Activated CD8-positive, alpha-beta T cell treated with anti-CD3 and anti-CD28 coated beads for 36 hours (primary cell): ENCODE measurements at regions not wholly inside any gene's neighbourhood (a gene's known extent, or its start where the extent isn't known, plus 50 kb on each side); places are given as distances from the start of the nearest gene placed in this dataset.

Source experiments
- ATAC-seq: fragments of 200-7000 bp; cut with Tn5 transposase; one replicate; pipeline ENCODE4 v1.10.0; 2021; ENCODE audit warnings: mild to moderate bottlenecking, moderate library complexity
- CTCF ChIA-PET: fragments of 350-600 bp; sonication (Branson Sonifier 250); formaldehyde crosslinking; loops from one replicate; lab custom pipeline; 2021; ENCODE audit warnings: antibody characterized with exemption; lab: Charles Lee
- POLR2A ChIA-PET: fragments of 350-600 bp; sonication (Branson Sonifier 250); formaldehyde crosslinking; loops from one replicate; lab custom pipeline; 2021; ENCODE audit warnings: antibody characterized with exemption; lab: Charles Lee
- DNase-seq: peaks from one replicate; pipeline ENCODE4 v3.0.0-alpha.2; 2020
- H3K27ac Mint-ChIP-seq: one replicate; pipeline ENCODE4 v1.8.0; 2021; ENCODE audit warnings: mild to moderate bottlenecking, mixed read lengths
- H3K27me3 Mint-ChIP-seq: one replicate; pipeline ENCODE4 v1.8.0; 2021; ENCODE audit warnings: mixed read lengths
- H3K36me3 Mint-ChIP-seq: one replicate; pipeline ENCODE4 v1.8.0; 2021; ENCODE audit warnings: low read depth, mixed read lengths
- H3K4me1 Mint-ChIP-seq: one replicate; pipeline ENCODE4 v1.8.0; 2021; ENCODE audit warnings: low read depth, mixed read lengths
- H3K4me3 Mint-ChIP-seq: one replicate; pipeline ENCODE4 v1.8.0; 2021; ENCODE audit warnings: mild to moderate bottlenecking, moderate library complexity, mixed read lengths
- H3K9me3 Mint-ChIP-seq: one replicate; pipeline ENCODE4 v1.8.0; 2021; ENCODE audit warnings: mixed read lengths
- intact Hi-C: fragments of 100-400 bp; cut with micrococcal nuclease; formaldehyde crosslinking; loops from one replicate; pipeline ENCODE4 v1.10.0; 2022
- TF ChIP-seq, protein P1 (sequence below): fragments of 200-600 bp; IDR thresholded peaks from one replicate; pipeline ENCODE4 v1.8.0; 2022; ENCODE audit warnings: antibody characterized with exemption, mild to moderate bottlenecking

DNA sequence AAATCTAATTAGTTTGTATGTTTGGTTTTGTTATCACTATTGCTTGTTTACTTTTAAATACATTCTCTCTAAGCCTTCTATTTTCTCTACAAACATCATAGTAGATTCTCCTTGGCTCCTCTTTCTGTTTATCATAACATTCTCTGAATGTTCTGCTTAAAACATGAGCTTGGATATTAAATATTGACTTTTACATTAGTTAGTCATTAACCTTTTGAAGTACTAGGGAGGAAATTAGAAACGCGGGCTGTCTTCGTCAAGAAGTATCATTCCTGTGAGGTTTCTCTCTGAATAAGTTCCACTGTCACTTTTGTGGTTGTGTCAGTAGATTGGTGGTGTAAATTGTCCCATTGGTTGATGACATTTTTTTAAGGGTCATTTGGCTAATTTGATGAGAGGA lies 821.5 kb downstream of the EFNA5 start:
- Mint-ChIP-seq H3K9me3 (no peaks in the 10 kb centered on the region), H3K27me3 (no peaks in the 10 kb centered on the region), H3K27ac (no peak overlapping the region), H3K4me3 (no peak overlapping the region), H3K4me1 (no peaks in the 10 kb centered on the region), H3K36me3 (no peaks in the 10 kb centered on the region)
- no peak for DNase-seq
- ATAC-seq = no peak
- TF ChIP-seq, protein P1, sequence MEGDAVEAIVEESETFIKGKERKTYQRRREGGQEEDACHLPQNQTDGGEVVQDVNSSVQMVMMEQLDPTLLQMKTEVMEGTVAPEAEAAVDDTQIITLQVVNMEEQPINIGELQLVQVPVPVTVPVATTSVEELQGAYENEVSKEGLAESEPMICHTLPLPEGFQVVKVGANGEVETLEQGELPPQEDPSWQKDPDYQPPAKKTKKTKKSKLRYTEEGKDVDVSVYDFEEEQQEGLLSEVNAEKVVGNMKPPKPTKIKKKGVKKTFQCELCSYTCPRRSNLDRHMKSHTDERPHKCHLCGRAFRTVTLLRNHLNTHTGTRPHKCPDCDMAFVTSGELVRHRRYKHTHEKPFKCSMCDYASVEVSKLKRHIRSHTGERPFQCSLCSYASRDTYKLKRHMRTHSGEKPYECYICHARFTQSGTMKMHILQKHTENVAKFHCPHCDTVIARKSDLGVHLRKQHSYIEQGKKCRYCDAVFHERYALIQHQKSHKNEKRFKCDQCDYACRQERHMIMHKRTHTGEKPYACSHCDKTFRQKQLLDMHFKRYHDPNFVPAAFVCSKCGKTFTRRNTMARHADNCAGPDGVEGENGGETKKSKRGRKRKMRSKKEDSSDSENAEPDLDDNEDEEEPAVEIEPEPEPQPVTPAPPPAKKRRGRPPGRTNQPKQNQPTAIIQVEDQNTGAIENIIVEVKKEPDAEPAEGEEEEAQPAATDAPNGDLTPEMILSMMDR = no peak
- intact Hi-C loops = no loop called here
- CTCF ChIA-PET = no interaction called here
- POLR2A ChIA-PET = no interaction called here

- intact Hi-C loops = no loop called here
- H3K27me3 Mint-ChIP-seq = no peaks in the 10 kb centered on the region
- POLR2A ChIA-PET = no interaction called here
These were observed 826.8 kb downstream of the EFNA5 start for GRCh38 chr5:106843812-106844416.

DNA sequence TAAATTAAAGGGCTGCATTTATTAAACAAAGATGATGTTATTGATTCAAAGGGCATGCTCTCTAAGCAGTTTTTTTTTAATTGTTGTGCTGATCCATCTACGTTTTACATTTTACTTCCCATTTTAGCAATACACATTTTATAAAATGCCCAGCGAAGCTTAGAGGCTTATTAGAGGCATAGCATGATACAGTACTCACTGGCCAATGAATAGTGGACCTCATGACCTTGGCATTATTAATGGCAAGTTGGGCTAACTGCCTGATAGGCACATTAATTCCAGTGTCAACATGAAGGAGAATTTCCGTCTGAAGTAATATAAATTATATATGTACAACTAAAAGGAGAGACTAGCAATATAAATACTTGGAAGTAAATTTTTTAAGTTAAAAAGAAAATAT lies 837.2 kb downstream of the EFNA5 start:
- Mint-ChIP-seq H3K4me3 (no peak overlapping the region), H3K36me3 (no peaks in the 10 kb centered on the region), H3K27me3 (no peaks in the 10 kb centered on the region), H3K4me1 (no peaks in the 10 kb centered on the region), H3K9me3 (peaks cover 4% of the 10 kb centered on the region), H3K27ac (no peak overlapping the region)
- intact Hi-C loops = no loop called here
- ChIA-PET CTCF (no interaction called here), POLR2A (no interaction called here)
- TF ChIP-seq, protein P1 = no peak
- ATAC-seq (no peak), DNase-seq (no peak)

More at GRCh38 chr5:106843812-106844416, 826.8 kb downstream of the EFNA5 start:
- TF ChIP-seq, protein P1 = no peak
- no peak for DNase-seq
- no peak for ATAC-seq
- H3K36me3 Mint-ChIP-seq = no peaks in the 10 kb centered on the region
- no peak overlapping the region for H3K4me3 Mint-ChIP-seq
- CTCF ChIA-PET = no interaction called here
- H3K9me3 Mint-ChIP-seq = peaks cover 2% of the 10 kb centered on the region
- H3K27ac Mint-ChIP-seq = no peak overlapping the region
- no peaks in the 10 kb centered on the region for H3K4me1 Mint-ChIP-seq

GRCh38 chr5:106827061-106827460 lies 843.7 kb downstream of the EFNA5 start:
- Mint-ChIP-seq H3K27ac (no peak overlapping the region), H3K9me3 (peaks cover 6% of the 10 kb centered on the region), H3K36me3 (no peaks in the 10 kb centered on the region), H3K4me3 (no peak overlapping the region), H3K4me1 (no peaks in the 10 kb centered on the region), H3K27me3 (no peaks in the 10 kb centered on the region)
- no peak for ATAC-seq
- DNase-seq = no peak
- ChIA-PET POLR2A (no interaction called here), CTCF (no interaction called here)
- TF ChIP-seq, protein P1 = no peak
- intact Hi-C loops = no loop called here

DNA sequence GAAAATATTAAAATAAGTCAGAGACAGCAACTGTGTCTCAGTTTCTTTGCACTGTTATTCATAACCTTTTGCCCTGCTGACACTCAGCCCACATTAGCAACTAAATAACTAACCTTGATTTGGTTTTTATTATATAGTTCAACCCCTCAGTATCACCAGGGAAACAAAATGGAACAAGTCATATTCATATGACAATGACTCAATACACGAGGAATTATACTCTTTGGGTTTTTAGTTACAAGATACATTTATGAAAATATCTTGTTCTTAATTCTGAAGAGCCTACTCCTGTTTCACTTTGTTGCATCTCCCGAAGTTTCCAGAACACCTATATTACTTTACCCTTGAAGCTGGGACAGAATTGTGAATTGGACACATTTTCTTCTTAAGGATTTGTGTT lies 845.4 kb downstream of the EFNA5 start:
- POLR2A ChIA-PET = no interaction called here
- CTCF ChIA-PET = no interaction called here
- H3K36me3 Mint-ChIP-seq = no peaks in the 10 kb centered on the region
- peaks cover 6% of the 10 kb centered on the region for H3K9me3 Mint-ChIP-seq
- DNase-seq (no peak), ATAC-seq (no peak)
- intact Hi-C loops = no loop called here
- no peak overlapping the region for H3K27ac Mint-ChIP-seq
- no peaks in the 10 kb centered on the region for H3K4me1 Mint-ChIP-seq
- no peak overlapping the region for H3K4me3 Mint-ChIP-seq
- TF ChIP-seq, protein P1 = no peak
- no peaks in the 10 kb centered on the region for H3K27me3 Mint-ChIP-seq
